VCaP (cell line): ENCODE measurements at regions not wholly inside any gene's neighbourhood (a gene's known extent, or its start where the extent isn't known, plus 50 kb on each side); places are given as distances from the start of the nearest gene placed in this dataset.

Experiments
- H3K27ac ChIP-seq: fragments of 450-650 bp; 2 replicates; pipeline ENCODE4 v1.5.1; 2017
- CTCF ChIP-seq: fragments of 450-650 bp; conservative IDR thresholded peaks from 2 replicates; pipeline ENCODE4 v1.5.1; 2017; ENCODE audit warnings: mild to moderate bottlenecking, moderate library complexity

DNA sequence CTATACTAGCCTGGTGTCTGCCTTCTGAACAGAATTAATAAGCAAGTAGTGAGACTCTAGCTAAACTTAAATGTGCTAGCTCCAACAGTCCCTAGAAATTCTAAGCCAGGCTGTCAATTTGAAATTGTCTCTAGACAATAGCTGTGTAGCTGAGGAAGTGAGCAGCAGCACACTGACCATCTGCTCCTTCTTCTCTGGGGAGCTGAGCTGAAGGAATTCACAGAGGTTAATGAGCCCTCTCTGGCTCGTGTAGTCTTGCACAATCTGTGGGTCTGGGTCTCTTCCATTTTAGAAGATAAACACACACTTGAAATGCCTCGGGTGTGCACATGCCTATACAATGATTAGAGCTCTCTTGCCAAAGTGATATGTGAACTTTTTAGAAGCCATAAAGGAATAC, 63.5 kb upstream of the BARX1 start:
- TF ChIP-seq CTCF, result no peak
- no peak overlapping the region for H3K27ac ChIP-seq

DNA sequence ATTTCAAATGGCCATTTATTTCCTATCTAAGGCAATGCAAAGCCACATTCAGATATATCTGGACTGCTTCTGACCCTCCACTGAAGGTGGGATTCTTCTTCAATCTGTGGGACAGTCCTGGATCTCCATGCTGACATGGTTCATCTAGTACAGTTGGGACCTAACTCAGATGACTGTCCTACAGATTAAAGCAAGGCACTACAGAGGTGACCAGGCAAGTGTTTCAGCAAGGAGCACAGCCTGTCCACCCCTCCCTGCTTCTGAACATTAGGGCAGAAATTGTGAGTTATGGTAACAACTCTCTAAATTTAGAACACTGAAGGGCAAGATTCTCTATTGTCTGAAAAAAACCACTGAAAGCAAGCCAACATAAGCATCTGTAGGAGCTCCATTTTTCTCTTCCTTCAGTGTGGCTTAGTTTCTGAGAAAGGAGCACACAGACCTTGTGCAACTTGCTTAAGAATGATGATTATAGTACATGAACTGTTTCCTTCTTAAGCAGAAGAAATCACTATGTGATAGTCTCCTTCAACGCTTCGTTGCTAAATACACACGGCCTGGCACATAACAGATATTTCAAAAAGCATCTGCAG, 62.9 kb upstream of the BARX1 start:
- no peak for TF ChIP-seq CTCF
- no peak overlapping the region for H3K27ac ChIP-seq

- no peak for TF ChIP-seq CTCF
- no peak overlapping the region for H3K27ac ChIP-seq
Measured at GRCh38 chr9:94016744-94017143, 61.6 kb upstream of the BARX1 start.

DNA sequence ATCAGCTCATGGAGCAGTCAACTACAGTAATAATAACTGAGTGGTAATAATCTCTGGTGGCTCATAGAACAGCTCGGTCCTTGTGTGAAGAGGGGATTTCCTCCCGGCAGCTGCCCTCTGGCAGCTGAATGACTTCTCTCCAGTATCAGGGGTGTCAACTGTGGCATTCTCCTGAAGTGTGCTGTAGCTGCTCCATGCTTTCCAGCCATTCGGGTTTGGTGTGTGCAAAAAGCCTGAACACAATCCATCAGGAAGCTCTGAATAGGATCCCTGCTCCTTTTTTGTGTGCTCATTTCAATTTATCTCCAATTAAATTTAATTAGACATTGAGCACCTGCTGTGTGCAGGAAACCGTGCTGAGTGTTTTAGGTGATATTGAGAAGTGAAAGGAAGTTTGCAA, 59.8 kb upstream of the BARX1 start:
- H3K27ac ChIP-seq, result no peak overlapping the region
- no peak for TF ChIP-seq CTCF

- peak; percentile 82 for TF ChIP-seq CTCF
- H3K27ac ChIP-seq, result no peak overlapping the region
Measured at GRCh38 chr9:94014066-94014654, 59.0 kb upstream of the BARX1 start.

DNA sequence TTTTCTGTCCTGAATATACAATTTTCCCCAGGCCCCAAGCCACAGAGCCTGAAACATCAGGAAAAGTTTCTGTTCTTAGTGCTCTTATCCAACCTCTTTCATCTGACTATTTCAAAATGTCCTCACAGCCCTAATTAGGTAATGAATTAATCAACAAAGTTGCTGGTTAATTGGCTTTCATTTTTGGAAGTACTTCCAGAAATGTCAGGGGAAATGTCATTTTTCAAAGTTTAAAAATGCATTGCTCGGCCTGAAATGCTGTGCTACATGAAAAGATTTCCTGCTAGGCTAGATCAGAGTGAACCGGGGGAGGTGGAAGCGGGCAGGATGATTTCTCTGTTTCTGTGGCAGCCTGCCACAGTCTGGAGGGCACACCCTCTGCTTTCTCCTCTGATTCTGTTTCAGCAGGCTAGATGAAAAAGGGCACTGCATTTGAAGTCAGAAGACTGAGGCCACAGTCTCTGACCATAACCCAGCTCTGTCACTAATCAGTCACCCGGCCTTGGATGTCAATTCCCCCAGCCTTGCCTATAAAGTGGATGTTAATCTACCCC, 55.9 kb upstream of the BARX1 start:
- TF ChIP-seq CTCF, result no peak
- H3K27ac ChIP-seq, result no peak overlapping the region

GRCh38 chr9:94005272-94005901, 50.2 kb upstream of the BARX1 start:
- no peak overlapping the region for H3K27ac ChIP-seq
- TF ChIP-seq CTCF, result no peak
